Activated gamma-delta T cell treated with Interleukin-2 at 50 U/mL for 16 hours (primary cell): ENCODE measurements at regions not wholly inside any gene's neighbourhood (a gene's known extent, or its start where the extent isn't known, plus 50 kb on each side); places are given as distances from the start of the nearest gene placed in this dataset.

Experiments
- DNase-seq: peaks from one replicate; pipeline ENCODE4 v3.0.0-alpha.2; 2020

DNA sequence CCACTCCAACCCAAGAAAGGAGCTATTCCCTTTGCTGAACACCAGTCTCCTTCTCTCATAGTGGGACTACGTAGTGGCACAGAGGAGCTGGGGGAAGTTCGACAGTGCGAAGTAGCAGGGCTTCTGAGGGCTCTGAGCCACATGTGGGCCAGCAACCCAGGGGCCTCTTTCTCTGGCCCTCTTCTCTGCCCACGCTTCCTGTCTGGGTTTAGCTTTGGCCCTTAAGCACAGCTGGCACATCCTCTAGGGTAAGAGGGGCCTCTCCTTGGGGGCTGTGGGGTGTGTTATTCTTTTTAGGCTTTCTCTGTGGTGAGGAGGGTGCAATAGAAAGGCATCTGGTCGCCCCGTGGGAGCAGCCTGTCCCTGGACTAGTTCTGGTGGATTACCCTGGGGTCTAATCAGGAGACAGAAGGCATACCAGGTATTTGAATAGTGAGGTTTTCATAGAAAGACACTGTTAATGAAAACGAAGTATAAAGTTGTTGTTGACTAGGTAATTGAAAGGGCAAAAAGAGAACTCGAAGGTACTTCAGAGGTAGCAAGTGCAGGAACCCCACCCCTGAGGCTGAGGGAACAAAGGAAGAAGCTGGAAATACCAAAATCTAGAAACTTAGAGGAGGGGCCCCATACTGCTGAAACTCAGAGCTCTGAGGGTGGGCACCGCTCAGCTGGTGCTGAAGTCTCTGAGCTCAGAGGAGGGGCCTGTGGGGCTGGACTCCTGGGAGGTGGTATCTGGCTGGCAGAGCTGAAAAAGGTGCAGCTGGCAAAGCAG, 151.9 kb upstream of the RPS6KA3 start:
- DNase-seq = no peak

DNA sequence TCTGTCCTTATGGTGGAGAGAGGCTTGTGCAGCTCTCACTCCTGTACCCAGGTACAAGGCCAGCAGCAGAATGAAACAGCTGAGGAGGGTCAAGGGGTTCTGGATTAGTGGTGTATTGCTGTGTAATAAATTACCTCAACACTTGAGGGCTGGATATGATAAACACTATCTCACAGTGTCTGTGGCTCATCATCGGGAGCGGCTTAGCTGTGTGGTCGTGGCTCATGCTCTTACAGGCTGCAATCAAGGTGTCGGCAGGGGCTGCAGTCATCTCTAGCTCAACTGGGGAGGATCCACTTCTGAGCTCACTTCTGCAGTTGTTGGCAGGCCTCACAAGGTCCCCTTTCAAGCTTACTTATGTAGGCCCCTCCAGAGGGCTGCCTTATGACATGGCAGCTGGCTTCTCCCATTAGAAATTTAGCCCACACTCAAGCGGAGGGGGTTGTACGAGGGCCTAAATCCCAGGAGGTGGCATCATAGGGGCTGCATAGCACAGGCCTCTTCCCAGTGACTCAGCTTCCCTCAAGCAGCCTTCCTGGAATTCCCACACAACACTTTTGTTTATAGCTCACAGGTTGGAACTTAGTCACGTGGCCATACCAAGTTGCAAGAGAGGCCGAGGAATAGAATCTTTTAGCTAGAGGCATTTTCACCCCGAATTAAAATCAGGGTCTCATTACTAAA, 148.2 kb upstream of the RPS6KA3 start:
- DNase-seq = peak; percentile 16

- DNase-seq = no peak
Observed at GRCh38 chrX:20414066-20414465, 147.4 kb upstream of the RPS6KA3 start.

DNA sequence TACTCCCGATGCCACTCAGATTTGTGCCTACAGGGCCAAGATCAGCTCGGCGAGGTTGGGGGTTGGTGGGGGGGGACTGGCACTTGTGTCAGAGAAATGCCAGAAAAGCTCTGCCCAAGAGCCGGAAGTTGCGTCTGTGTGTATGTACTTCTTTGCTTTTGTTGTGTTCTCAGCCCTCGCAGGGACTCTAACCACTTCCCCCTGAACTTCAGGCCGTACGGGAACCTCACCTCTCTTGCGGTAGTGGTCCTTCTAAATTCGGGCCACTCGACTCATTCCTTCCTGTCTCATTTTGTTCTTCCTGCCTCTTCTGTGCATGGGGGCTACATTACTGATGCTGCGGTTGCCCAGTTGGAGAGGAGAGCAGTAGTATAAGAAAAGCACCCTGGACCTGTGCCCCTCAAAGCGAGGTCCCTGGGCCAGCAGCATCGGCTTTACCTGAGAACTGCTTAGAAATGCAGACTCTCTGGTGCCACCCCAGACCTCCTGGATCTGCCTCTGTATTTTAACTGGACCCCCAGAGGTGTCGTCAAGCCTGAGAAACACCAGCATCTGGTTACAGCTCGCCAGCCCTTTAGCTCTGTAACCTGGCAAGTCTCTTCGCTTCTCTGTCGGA, 146.3 kb upstream of the RPS6KA3 start:
- DNase-seq = peak; percentile 55

- DNase-seq = no peak
Observed at GRCh38 chrX:20410540-20410939, 143.8 kb upstream of the RPS6KA3 start.

- DNase-seq = no peak
Observed at GRCh38 chrX:20409991-20410390, 143.3 kb upstream of the RPS6KA3 start.

DNA sequence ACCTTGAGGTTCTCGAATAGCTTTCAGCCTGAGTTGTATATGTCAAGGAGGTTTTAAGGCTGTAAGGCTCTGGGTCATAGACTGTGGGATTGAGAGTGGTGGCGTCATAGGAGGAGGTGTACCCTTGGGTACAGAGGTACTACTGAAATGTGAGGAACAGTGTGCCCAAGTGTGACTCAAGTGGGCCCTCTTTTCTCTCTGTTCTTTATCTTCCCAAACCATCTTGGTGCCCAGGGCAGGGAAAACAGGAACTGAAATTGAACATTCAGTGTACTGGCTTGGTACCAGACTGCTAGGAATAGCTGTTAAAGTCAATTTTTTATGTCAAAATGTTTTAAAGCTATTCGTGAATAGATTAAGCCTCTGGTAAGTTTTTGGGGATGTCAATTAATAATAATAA, 136.2 kb upstream of the RPS6KA3 start:
- no peak for DNase-seq

GRCh38 chrX:20399728-20400414, 133.2 kb upstream of the RPS6KA3 start:
- DNase-seq = no peak

DNA sequence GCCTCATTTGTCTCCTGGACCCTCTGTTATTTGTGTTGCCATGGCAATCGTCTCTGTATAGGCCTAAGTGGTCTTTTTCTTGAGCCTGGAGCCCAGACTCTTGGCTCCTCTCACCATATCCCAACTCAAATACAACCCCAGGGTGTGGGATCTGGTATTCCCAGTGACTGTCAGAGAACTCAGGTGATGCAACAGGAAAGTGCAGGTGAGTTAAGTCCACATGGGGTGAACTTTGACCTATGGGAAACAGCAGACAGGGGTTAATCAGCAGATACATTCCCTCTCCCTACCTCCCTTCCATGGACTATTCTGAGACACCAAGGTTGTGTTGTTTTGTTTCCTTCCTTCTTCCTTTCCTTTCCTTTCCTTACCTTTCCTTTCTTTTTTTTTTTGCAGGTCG, 130.9 kb upstream of the RPS6KA3 start:
- no peak for DNase-seq

GRCh38 chrX:20394451-20394850, 127.7 kb upstream of the RPS6KA3 start:
- DNase-seq = no peak

DNA sequence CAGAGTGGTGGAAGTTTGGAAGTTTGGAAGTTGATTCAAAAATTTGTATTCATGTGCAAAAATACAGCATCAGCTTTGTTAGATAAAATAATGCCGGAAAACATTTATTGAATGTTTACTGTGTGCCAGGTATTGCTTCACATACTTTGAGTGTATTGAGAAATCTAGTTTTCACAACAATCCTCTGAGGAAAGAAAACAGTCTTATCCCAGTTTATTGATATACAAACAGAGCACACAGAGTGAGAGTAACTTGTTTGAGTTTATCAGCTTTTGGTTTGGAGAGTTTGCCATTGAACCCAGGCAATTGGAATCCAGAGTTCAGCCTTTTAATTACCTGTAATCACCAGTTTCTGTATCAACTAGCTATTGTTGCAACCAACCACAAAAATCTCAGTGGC, 127.2 kb upstream of the RPS6KA3 start:
- DNase-seq = no peak

DNA sequence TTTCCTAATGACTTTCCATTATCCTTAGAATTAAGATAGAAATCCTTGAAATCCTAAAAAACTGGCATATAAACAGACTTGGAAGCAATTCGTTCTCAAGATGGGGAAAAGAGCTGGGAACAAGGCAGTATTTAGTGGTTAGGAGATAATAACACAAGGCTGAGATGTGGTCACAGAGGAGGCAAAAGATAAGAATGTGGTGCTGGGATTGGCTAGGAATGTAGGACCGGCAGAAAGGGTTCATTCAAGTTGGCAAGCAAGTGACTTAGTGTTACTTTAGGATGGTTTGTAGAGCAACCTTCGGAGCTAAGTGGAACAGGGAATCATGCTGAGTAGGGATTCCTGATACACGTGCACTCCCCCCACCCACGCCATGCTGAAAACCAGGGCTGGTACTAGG, 121.9 kb upstream of the RPS6KA3 start:
- no peak for DNase-seq

DNA sequence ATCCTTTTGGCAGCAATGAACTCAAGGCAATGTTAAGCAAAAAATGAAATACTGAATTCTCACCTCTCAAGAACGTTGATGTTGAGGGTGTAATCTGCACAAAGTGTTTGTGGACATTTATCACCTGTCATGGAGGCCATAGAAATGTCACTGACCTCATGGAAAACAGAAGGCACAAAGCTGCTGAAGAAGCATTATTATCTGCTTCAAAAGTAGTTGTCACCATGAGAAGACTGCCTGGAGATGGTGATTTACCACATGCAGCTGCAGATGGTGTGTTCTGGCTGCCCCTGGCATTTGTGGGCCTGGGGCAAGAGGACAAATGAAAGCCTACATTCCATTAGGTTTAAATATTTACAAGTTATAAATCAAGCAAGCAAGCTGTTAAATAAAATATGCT, 116.8 kb upstream of the RPS6KA3 start:
- DNase-seq = no peak

DNA sequence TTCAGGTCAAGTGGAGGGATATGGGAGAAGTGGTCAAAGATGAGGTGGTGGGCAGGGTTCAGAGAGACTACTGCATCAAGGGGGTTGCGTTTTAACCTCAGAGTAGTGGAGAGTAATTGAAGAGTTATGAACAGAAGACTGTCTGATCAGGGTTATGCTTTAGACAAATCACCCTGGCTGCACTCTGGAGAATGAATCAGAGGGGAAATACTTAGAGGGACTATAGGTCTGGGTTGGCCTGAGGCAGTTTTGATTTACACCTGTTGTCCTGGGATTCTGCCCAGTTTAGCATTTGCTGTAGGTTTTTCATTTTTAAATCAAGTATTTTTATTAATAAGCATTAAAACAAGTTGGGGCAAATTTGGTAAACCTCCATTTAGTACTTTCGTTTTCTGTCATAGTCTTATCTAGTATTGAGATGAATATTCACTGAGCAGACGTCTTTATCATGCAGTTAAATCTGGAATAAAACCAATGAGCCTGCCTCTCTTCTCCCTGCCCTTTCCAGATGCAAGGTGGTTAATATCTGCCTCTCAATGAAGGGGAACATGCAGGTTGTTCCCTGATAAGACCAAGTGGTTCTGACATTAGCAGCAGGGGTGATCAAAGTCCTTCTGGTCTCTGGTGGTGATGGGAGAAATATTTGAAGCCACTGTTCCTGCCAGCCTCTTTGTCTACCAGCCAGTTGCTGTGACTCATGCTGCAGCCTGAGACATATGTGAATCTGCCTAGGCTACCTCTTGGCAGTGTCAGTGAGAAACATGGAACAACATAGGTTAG, 116.0 kb upstream of the RPS6KA3 start:
- no peak for DNase-seq

- DNase-seq = no peak
Observed at GRCh38 chrX:20382082-20382481, 115.4 kb upstream of the RPS6KA3 start.

DNA sequence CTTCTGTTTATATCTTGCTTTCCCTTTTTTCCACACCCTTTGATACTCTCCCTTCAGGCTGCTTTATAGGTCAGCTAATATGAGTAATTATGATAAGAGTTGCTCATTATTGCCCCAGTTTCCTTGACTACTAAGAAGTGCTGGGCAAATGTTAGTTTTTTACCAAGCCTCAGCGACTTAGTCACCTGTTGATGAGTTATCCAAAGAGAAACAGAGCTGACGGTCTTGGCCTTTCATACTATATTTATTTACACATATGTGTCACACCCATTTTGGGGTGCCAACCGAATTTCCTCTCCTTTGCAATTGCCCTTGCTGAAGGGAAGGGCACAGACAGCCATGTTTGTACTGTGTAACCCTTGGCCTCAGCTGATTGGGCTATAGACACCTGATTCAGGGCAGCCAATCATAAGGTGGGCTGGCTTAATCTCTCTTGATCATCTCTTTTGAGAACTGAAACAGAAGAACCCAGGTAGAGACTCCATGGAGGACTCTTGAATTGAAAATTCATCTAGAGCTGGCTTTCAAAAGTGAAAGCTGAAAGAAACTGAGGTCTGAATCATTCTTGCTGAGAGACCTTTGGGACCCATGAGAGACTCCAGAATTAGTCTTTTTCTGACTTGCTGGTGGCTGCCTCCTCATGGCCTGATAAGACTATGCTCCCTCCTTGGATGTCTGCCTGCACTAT, 111.7 kb upstream of the RPS6KA3 start:
- DNase-seq = no peak

DNA sequence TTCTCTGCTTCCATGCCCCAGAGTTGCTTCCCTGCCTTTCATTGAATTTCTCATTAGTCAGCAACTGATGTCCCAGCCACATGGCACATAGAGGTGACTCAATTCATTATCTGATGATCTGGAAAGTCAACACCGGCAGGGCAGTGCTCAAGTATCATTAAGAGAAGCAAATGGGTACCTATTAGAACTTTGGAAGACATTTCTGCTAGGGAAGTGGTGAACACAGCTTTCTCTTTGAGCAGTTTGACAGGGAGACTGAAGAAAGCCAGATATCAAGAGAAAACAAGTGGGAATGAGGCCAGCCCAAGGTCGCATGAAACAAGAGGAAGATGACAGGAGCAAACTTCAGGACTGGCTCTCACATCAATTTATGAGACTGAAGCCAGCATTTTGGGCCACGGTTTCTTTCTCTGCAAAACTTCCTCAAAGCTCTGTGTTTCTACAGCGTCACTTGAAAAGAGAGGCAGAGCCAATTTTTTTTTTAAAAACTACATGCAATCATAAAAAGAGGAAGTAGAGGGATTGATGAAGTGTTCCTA, 108.3 kb upstream of the RPS6KA3 start:
- no peak for DNase-seq

- no peak for DNase-seq
Observed at GRCh38 chrX:20374450-20374849, 107.7 kb upstream of the RPS6KA3 start.

DNA sequence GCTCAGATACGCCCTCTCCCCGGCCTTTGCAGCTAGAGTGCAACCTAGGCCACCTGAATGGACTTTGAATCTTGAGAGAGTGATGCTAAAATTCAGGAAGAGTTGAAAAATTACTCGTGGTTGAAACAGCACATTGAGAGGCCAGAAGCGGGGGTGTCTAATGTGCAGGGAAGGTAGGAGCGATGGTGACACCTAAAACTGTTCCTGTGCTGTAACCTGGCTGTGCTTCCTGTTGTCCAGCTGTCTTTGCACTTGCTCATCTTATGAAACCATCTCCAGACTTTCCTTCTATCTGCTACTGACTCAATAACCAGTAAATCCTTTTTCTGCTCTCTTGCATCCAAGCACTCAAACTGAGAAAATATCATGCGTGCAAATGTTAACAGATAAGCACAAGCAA, 106.4 kb upstream of the RPS6KA3 start:
- DNase-seq = no peak

DNA sequence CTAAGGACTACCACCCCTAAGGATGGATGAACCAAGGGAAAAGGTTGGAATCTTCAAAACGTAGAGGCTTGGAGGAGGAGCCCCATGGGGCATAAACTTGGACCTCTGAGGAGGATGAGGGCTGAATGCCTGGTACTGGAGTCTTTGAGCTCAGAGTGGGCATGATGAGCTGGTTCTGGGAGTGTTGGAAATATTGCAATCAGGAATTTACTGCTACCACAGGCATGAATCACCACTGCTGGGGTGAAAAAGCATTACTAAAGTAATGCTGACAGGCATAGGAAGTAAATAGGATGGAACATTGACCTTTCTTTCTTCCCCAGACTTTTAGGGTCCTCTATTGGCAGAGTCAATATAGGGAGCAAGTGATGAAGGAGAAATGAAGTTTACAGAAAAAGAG, 105.8 kb upstream of the RPS6KA3 start:
- DNase-seq = no peak

- DNase-seq = no peak
Observed at GRCh38 chrX:20369468-20369867, 102.8 kb upstream of the RPS6KA3 start.

- no peak for DNase-seq
Observed at GRCh38 chrX:20364238-20364637, 97.5 kb upstream of the RPS6KA3 start.
